ENCODE measurements at regions not wholly inside any gene's neighbourhood (a gene's known extent, or its start where the extent isn't known, plus 50 kb on each side); places are given as distances from the start of the nearest gene placed in this dataset.

GRCh38 chr15:61499376-61499775, 270.3 kb upstream of the RORA start:
- H3K4me1 Mint-ChIP-seq (ENCODE audit: low read depth, unreplicated experiment) = no peaks in the 10 kb centered on the region
- CTCF ChIA-PET = no interaction called here
- no peak overlapping the region for H3K27ac Mint-ChIP-seq (ENCODE audit: unreplicated experiment)
- H3K36me3 Mint-ChIP-seq (ENCODE audit: insufficient read depth, unreplicated experiment) = no peaks in the 10 kb centered on the region
- intact Hi-C loops (cut with micrococcal nuclease; ENCODE audit: unreplicated experiment) = loop anchor here (10.0 kb wide), 1 partner anchor 625 kb away; no protein-coding TSS in a partner anchor
- H3K9me3 Mint-ChIP-seq (ENCODE audit: low read depth, unreplicated experiment) = no peaks in the 10 kb centered on the region
- DNase-seq = no peak
- H3K27me3 Mint-ChIP-seq (ENCODE audit: unreplicated experiment) = peaks cover 71% of the 10 kb centered on the region
- no TSS peak for BruUV-seq (replicated peaks)
- no peak overlapping the region for H3K4me3 Mint-ChIP-seq (ENCODE audit: low read depth, unreplicated experiment)
- no peak for TF ChIP-seq CTCF (IDR thresholded peaks at IDR 0.05; ENCODE audit: unreplicated experiment)

DNA sequence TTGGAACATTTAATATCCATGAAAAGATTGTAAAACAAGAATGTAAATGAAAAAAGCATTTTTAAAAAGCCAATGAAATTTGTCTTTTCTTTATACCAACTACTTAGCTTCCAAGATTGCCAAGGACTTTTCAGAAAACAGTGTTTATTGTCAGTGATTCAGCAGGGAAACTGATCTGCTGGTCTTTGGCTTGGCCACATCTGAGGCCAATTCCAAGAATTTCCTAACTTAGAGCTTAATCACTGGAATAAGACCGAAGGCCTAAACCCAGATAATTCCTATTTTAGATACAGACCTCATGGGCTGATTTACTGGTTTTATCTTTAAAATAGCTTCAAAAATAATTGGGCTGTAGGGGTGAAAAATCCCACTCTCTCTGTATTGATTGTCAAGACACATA, 260.5 kb upstream of the RORA start:
- CTCF ChIA-PET = no interaction called here
- DNase-seq = no peak

DNA sequence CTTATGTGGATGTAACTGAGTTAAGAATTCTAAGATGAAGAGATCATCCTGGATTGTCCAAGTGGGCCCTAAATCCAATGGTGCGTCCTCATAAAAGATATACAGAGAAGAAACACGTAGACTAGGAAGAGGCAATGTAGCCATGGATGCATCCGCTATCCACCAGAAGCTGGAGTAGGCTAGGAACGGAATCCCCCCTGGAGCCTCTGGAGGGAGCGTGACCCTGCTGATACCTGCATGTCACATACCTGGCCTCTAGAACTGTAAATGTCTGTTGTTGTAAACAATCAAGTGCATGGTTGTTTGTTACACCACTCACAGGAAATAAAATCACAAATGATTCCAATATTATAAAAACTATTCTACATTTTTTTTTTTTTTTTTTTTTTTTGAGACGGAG, 254.5 kb upstream of the RORA start:
- Mint-ChIP-seq H3K9me3 (ENCODE audit: low read depth, unreplicated experiment) (no peaks in the 10 kb centered on the region), H3K4me1 (ENCODE audit: low read depth, unreplicated experiment) (no peaks in the 10 kb centered on the region), H3K27me3 (ENCODE audit: unreplicated experiment) (peaks cover 23% of the 10 kb centered on the region), H3K36me3 (ENCODE audit: insufficient read depth, unreplicated experiment) (no peaks in the 10 kb centered on the region), H3K4me3 (ENCODE audit: low read depth, unreplicated experiment) (no peak overlapping the region), H3K27ac (ENCODE audit: unreplicated experiment) (no peak overlapping the region)
- no peak for TF ChIP-seq CTCF (IDR thresholded peaks at IDR 0.05; ENCODE audit: unreplicated experiment)
- DNase-seq = no peak
- intact Hi-C loops (cut with micrococcal nuclease; ENCODE audit: unreplicated experiment) = no loop called here
- CTCF ChIA-PET = no interaction called here
- no TSS peak for BruUV-seq (replicated peaks)

More for the DNA sequence above, 260.5 kb upstream of the RORA start:
- BruUV-seq (replicated peaks) = no TSS peak
- no peaks in the 10 kb centered on the region for H3K36me3 Mint-ChIP-seq (ENCODE audit: insufficient read depth, unreplicated experiment)
- H3K4me1 Mint-ChIP-seq (ENCODE audit: low read depth, unreplicated experiment) = no peaks in the 10 kb centered on the region
- H3K9me3 Mint-ChIP-seq (ENCODE audit: low read depth, unreplicated experiment) = no peaks in the 10 kb centered on the region
- intact Hi-C loops (cut with micrococcal nuclease; ENCODE audit: unreplicated experiment) = no loop called here
- H3K27ac Mint-ChIP-seq (ENCODE audit: unreplicated experiment) = no peak overlapping the region
- H3K27me3 Mint-ChIP-seq (ENCODE audit: unreplicated experiment) = peaks cover 42% of the 10 kb centered on the region
- H3K4me3 Mint-ChIP-seq (ENCODE audit: low read depth, unreplicated experiment) = no peak overlapping the region
- no peak for TF ChIP-seq CTCF (IDR thresholded peaks at IDR 0.05; ENCODE audit: unreplicated experiment)

- BruUV-seq (replicated peaks) = no TSS peak
- H3K27me3 Mint-ChIP-seq (ENCODE audit: unreplicated experiment) = peaks cover 40% of the 10 kb centered on the region
- TF ChIP-seq CTCF (IDR thresholded peaks at IDR 0.05; ENCODE audit: unreplicated experiment) = no peak
- CTCF ChIA-PET = no interaction called here
- H3K4me1 Mint-ChIP-seq (ENCODE audit: low read depth, unreplicated experiment) = no peaks in the 10 kb centered on the region
- H3K36me3 Mint-ChIP-seq (ENCODE audit: insufficient read depth, unreplicated experiment) = no peaks in the 10 kb centered on the region
- intact Hi-C loops (cut with micrococcal nuclease; ENCODE audit: unreplicated experiment) = no loop called here
- DNase-seq = no peak
- no peak overlapping the region for H3K4me3 Mint-ChIP-seq (ENCODE audit: low read depth, unreplicated experiment)
- H3K9me3 Mint-ChIP-seq (ENCODE audit: low read depth, unreplicated experiment) = no peaks in the 10 kb centered on the region
- H3K27ac Mint-ChIP-seq (ENCODE audit: unreplicated experiment) = no peak overlapping the region
Measured at GRCh38 chr15:61481886-61482285, 252.8 kb upstream of the RORA start.

DNA sequence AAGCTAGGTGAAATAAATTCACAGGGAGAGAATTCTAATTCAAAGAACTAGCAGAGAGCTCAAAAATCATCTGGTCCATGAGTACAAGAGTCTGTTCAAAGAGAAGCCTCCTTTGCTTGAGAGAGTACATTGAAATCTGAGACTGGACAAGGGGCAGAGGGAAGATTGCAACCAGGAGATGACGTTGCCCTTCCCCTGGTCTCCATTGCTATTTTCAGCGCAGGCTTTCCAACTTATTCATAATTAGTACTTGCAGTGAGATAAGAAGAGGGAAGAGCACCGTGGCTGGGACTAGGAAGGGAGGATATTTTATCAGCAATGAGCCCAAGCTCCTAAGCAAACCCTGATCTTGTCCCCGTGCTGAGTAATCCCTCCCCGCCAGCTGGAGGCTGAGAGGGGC, 251.8 kb upstream of the RORA start:
- intact Hi-C loops (cut with micrococcal nuclease; ENCODE audit: unreplicated experiment) = no loop called here
- Mint-ChIP-seq H3K27ac (ENCODE audit: unreplicated experiment) (no peak overlapping the region), H3K4me1 (ENCODE audit: low read depth, unreplicated experiment) (no peaks in the 10 kb centered on the region), H3K27me3 (ENCODE audit: unreplicated experiment) (peaks cover 48% of the 10 kb centered on the region), H3K36me3 (ENCODE audit: insufficient read depth, unreplicated experiment) (no peaks in the 10 kb centered on the region), H3K9me3 (ENCODE audit: low read depth, unreplicated experiment) (no peaks in the 10 kb centered on the region), H3K4me3 (ENCODE audit: low read depth, unreplicated experiment) (no peak overlapping the region)
- no peak for TF ChIP-seq CTCF (IDR thresholded peaks at IDR 0.05; ENCODE audit: unreplicated experiment)
- CTCF ChIA-PET = no interaction called here
- BruUV-seq (replicated peaks) = no TSS peak
- no peak for DNase-seq

All from Calu3 (cell line).